ENCODE measurements at regions not wholly inside any gene's neighbourhood (a gene's known extent, or its start where the extent isn't known, plus 50 kb on each side); places are given as distances from the start of the nearest gene placed in this dataset.

GRCh38 chr2:217656316-217656715 is 346.5 kb downstream of the TNS1 start:
- TF ChIP-seq SMC3 (IDR thresholded peaks at IDR 0.05; ENCODE audit: borderline replicate concordance, low read length) (no peak), CTCF (IDR thresholded peaks at IDR 0.05 in 2 of 3, conservative IDR thresholded peaks at IDR 0.05 in 1 of 3; ENCODE audit: control insufficient read depth in 2 of 3, extremely low read depth in 1 of 3, insufficient read depth in 1 of 3, low read depth in 3 of 3, low read length in 3 of 3) (no peak), FOXM1 (IDR thresholded peaks at IDR 0.05; ENCODE audit: low read depth, low read length) (no peak), MAX (IDR thresholded peaks at IDR 0.05; ENCODE audit: low read depth, low read length) (no peak), EZH2 (IDR thresholded peaks at IDR 0.05; ENCODE audit: borderline replicate concordance, control insufficient read depth, low read depth, low read length) (no peak), CBX3 (IDR thresholded peaks at IDR 0.05; ENCODE audit: borderline replicate concordance, low read depth) (no peak), BCL11A (IDR thresholded peaks at IDR 0.05; ENCODE audit: low read depth, low read length) (no peak), POLR2A (IDR thresholded peaks at IDR 0.05; ENCODE audit: low read depth, low read length) (no peak), RAD21 (IDR thresholded peaks at IDR 0.05; ENCODE audit: insufficient read depth, low read depth, low read length) (no peak), SRF (IDR thresholded peaks at IDR 0.05; ENCODE audit: low read depth in 2 of 2, low read length in 2 of 2) (no peak)

Measured in GM12878 (cell line).